Stimulated activated naive CD4-positive, alpha-beta T cell treated with Interleukin-2 at 50 U/mL for 16 hours (primary cell): ENCODE measurements at regions not wholly inside any gene's neighbourhood (a gene's known extent, or its start where the extent isn't known, plus 50 kb on each side); places are given as distances from the start of the nearest gene placed in this dataset.

Experiments
- DNase-seq: peaks from one replicate; lab custom pipeline; 2025; lab: John Stamatoyannopoulos, UW

- DNase-seq = no peak
Observed at GRCh38 chr6:164453835-164454234, 855.6 kb downstream of the C6orf118 start.

DNA sequence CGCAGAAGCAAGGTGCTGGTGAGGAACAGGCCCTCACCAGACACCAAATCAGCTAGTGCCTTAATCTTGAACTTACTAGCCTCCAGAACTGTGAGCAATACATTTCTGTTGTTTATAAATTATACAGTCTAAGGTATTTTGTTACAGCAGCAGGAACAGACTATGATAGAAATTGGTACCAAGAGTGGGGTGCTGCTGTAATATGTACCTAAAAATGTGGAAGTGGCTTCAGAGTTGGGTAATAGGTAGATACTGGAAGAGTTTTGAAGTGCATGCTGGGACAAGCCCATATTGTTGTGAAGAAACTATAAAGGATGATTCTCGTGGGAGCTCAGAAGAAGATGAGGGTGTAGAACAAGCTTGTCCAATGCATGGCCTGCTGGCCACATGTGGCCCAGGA is 866.8 kb downstream of the C6orf118 start:
- no peak for DNase-seq

GRCh38 chr6:164439331-164439730 is 870.1 kb downstream of the C6orf118 start:
- no peak for DNase-seq

DNA sequence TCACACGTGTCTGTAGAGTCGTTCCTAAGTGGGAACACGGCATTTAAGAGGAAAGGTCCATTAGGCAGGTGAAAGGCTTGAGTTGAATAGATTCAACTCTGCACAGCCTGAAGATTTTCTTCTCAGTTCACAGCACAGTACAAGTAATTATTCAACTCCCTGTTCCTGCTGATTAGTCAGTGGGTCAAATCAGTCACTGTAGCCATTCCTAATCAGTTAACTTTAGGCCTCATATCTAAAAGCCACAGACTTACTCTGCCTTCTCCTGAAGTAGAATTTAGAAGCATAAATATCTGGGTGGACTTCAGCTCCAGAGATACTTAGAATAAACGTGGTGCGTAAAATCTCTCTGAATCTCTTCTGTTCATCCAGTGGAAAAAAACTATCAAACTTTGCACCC is 872.4 kb downstream of the C6orf118 start:
- DNase-seq = no peak

GRCh38 chr6:164427728-164428402 is 881.5 kb downstream of the C6orf118 start:
- DNase-seq = no peak

GRCh38 chr6:164424489-164424888 is 884.9 kb downstream of the C6orf118 start:
- no peak for DNase-seq

GRCh38 chr6:164419099-164419498 is 890.3 kb downstream of the C6orf118 start:
- no peak for DNase-seq

DNA sequence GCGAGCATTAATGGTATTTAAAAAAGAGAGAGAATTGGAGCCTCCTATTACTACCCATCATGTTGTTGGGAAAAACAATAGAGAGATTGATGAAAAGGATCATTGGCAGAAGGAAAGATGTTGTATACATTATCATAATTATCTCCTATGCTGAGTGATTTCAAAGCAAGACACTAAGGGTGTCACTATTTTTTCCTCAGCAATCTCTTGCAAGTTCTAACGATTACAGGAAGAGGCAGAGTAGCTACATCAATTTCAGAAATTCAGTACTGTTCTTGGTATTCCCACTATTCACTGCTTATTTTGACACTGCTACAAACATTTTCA is 891.2 kb downstream of the C6orf118 start:
- no peak for DNase-seq

DNA sequence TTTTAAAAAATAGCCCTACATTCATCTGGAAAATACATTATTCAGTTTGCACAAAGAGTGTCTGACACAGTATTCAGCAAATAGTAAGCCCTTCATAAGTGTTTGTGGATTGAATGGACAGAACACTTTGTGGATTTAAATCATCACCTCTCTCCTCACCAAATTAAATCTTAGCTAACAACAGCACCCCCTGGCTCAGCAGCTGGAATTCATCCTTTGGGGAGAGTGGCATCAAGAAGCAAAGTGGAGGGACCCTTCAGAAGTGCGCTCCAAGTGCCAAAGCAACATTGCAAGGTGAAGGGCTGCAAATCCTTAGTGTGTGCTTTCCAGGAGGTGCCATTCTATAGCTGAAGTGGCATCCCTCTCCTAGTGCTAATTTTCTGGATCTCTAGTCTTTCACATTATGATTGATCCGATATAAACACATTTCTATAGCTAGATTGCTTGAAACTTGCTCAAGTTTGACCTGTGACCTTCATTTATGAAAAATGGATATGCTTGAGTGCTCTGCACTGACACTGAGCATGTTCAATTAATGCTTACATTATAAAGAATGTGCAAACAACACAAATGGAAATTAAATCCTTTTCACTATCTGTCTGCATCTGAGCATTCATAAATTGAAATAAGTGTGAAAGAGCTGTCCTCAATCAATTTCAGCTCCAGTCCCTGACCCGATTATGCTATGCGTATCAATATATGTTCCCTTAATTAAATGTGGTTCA is 891.7 kb downstream of the C6orf118 start:
- no peak for DNase-seq

DNA sequence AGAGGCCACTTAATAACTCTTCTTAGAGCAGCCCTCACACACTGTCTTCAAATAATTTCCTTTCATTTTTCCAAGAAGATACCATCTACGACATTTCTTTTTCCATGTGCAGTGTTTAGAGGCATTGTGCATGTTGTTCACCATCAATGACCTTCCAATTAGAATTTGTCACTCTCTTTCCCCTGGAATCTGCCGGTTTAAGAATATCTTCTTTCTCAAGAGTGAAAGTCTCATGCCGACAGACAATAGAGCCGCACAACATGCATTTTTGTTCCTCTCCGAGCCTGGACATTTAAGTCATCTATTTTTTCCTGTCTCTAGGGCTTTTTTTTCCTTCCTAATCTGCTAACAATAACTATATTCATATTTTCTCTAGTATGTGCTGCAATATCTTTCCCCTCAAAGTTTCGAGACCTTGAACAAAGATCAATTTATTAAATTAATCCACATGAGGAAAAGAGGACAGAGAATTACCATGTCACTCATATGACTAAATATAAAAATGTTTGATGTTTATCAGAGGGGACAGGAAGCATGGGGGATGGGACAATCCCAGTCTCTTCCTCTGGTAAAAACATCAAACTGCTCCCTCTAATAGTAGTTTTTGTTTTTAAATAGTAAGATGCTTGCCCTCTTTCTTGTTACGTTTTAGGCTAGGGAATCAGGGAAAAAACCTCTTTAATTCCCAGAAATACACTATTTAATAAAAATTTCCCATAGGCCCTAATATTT is 893.4 kb downstream of the C6orf118 start:
- DNase-seq = no peak

DNA sequence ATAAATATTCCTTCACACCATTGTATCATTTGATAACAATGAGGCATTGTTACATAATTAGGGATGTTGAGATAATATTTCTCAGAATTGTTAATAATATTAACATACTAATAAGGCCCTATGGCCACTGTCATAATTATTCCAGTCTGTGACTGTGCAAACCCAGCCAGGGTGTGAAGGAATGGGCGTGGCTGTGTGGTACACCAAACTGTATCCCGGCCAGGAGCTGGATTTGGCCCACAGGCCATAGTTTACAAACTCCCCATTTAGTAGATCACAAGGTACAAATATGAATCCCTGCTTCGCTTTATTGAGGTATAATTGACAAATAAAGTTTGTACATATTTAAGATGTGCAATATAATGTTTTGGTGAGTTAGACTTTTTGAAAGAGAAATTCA is 894.7 kb downstream of the C6orf118 start:
- DNase-seq = no peak

DNA sequence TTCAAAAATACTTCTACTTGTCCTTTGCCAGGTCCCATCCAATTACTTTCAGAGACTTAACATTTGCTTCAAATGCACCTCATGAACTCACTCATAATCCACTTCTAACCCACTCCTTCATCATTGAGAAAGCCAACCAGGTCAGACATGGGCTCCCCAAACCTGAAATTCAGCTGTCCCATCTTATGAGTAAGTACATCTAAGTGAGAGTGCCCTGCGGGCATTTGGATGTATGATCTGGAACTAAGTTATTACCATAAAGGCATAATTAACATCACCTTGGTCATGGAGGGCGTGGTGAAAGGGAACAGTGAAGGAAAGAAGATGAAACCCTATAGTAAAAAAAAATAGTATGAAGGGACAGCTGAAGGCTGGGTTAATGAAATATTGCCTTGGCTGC is 896.8 kb downstream of the C6orf118 start:
- no peak for DNase-seq

DNA sequence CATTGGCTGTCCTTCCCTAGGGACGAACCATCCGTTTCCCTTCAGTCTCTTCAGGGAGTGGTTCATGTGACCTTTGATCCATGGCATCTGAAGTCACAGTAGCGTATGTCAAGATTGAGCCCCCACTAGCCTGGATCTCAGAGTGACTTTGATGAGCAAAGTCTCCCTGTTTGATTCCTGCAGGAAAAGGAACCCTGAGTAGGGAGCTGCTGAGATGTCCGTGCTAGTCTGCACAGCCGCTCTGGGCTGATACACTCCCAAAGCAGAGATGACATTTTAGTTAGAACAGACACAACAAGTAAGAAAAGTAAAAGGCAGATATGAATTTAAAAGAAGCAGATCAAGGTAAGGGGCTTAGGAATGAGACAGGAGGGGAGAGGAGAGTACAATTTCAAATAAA is 899.4 kb downstream of the C6orf118 start:
- DNase-seq = no peak

- DNase-seq = no peak
Observed at GRCh38 chr6:164409309-164410009, 899.9 kb downstream of the C6orf118 start.

DNA sequence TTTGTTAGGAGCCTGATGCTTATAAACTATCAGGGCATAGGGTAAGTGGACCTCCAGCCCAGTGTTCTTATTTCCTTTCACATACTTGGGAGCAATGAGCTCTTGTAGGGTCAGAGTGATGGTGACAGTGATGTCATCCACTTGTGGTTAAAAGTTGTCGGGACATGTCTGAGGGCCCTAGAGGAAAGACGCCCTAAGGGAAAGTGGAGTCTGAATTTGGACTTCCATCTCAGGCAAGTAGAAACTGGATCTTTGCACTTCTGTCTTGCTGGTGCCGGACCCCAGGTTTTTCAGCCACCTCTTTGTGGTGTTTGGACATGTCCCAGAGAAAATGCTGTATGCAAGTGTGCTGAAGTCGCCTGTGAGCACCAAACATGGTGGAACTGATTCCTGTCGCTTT is 900.5 kb downstream of the C6orf118 start:
- DNase-seq = no peak

DNA sequence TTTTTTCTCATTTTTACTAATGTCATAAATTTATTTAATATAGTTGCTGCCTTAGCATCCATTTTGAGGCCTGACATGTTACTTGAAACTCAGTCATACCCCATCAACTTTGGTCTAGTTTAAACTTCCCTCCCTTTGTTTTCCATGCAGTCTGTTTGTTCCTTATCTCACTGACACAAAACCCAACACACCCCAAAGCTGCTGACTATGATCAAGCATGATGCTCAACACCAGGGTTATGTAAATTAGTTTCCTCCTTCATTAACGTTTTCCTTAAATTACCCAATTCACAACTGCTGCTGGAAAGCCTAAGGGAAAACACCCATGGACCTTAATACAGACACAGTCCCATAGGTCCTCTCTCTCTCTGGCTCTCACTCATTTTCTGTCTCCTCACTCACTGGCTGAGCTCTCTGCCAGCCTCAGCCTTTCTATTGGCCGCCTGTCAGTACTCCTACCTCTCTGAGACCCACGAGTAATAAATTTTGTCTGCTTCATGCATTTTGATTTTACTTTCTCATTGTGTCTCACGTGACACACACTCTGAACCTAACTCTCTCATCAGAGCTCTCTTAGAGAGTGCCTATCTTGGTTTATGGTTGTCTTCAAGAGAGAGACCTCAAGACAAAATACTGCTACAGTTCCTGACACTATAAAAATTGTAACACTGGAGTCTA is 904.5 kb downstream of the C6orf118 start:
- DNase-seq = no peak

- no peak for DNase-seq
Observed at GRCh38 chr6:164401871-164402270, 907.5 kb downstream of the C6orf118 start.

GRCh38 chr6:164398647-164399046 is 910.8 kb downstream of the C6orf118 start:
- no peak for DNase-seq

- DNase-seq = no peak
Observed at GRCh38 chr6:164396071-164397047, 913.0 kb downstream of the C6orf118 start.

GRCh38 chr6:164379795-164380194 is 929.6 kb downstream of the C6orf118 start:
- no peak for DNase-seq

GRCh38 chr6:164378330-164378729 is 931.1 kb downstream of the C6orf118 start:
- no peak for DNase-seq
